Endothelial cell of umbilical vein (primary cell): ENCODE measurements at regions not wholly inside any gene's neighbourhood (a gene's known extent, or its start where the extent isn't known, plus 50 kb on each side); places are given as distances from the start of the nearest gene placed in this dataset.

ENCODE experiments used
- BruUV-seq: library from RNA; stranded (reverse); fragments of 400-500 nt; replicated peaks from 2 replicates; lab custom pipeline; 2021; lab: Mats Ljungman, UMichigan
- CTCF ChIA-PET: fragments of 300-600, 350-600 bp; sonication (Branson Sonifier 250); formaldehyde crosslinking; loops from one replicate; lab custom pipeline; 2021; ENCODE audit warnings: antibody characterized with exemption, inconsistent platforms; lab: Charles Lee
- POLR2A ChIA-PET: fragments of 300-600, 350-600 bp; sonication (Branson Sonifier 250); formaldehyde crosslinking; loops from one replicate; lab custom pipeline; 2021; ENCODE audit warnings: antibody characterized with exemption, inconsistent platforms; lab: Charles Lee
- DNase-seq: peaks from one replicate; pipeline ENCODE4 v3.0.0-alpha.2; 2011; ENCODE audit warnings: low read depth, low spot score
- FAIRE-seq: peaks from 2 replicates; lab custom pipeline; 2011; peaks lifted over from hg19 to GRCh38; lab: Jason Lieb, UNC
- H2AFZ ChIP-seq: 2 replicates; pipeline ENCODE4 v1.6.0; 2012; ENCODE audit warnings: low read depth, low read length, control low read depth, inconsistent platforms
- H3K27ac ChIP-seq: 2 replicates; pipeline ENCODE4 v1.5.1; 2011; ENCODE audit warnings: low read depth, mild to moderate bottlenecking, control low read depth, low read length, moderate library complexity; ENCODE audit not compliant: insufficient read depth
- H3K27me3 ChIP-seq, 2 experiments: 2 replicates each; pipeline versions ENCODE4 v1.6.0 to v1.6.1; 2011; ENCODE audit warnings: low read length in 2 of 2, mixed read lengths in 1 of 2; ENCODE audit not compliant: control insufficient read depth in 2 of 2, insufficient read depth in 2 of 2
- H3K36me3 ChIP-seq, 2 experiments: 2 replicates in 1 of 2; 3 replicates in 1 of 2; pipeline ENCODE4 v1.5.1; 2011; ENCODE audit warnings: low read length in 2 of 2, mild to moderate bottlenecking in 1 of 2, moderate library complexity in 1 of 2; ENCODE audit not compliant: control insufficient read depth in 2 of 2, insufficient read depth in 2 of 2; ENCODE audit errors: extremely low read depth in 1 of 2
- H3K4me1 ChIP-seq: 3 replicates; pipeline ENCODE4 v1.5.1; 2011; ENCODE audit warnings: mild to moderate bottlenecking, low read length; ENCODE audit not compliant: control insufficient read depth, insufficient read depth; ENCODE audit errors: extremely low read depth
- H3K4me2 ChIP-seq: 2 replicates; pipeline ENCODE4 v1.6.1; 2011; ENCODE audit warnings: low read length, control low read depth, mixed read lengths; ENCODE audit not compliant: insufficient read depth
- H3K4me3 ChIP-seq, 3 experiments: fragments of 200-600 bp in 1 of 3; sonication (generic), shearing (Covaris generic) in 1 of 3; replicated peaks in 1 of 3; 2 replicates each; pipeline ENCODE4 v1.5.1; 2011 to 2016; ENCODE audit warnings: control low read depth in 3 of 3, low read length in 3 of 3, mild to moderate bottlenecking in 2 of 3, inconsistent platforms in 1 of 3, low read depth in 1 of 3, moderate library complexity in 1 of 3; ENCODE audit not compliant: insufficient read depth in 1 of 3
- H3K79me2 ChIP-seq: 2 replicates; pipeline ENCODE4 v1.6.0; 2012; ENCODE audit warnings: low read length, inconsistent platforms; ENCODE audit not compliant: control insufficient read depth, insufficient read depth
- H3K9ac ChIP-seq: replicated peaks from 2 replicates; pipeline ENCODE3; 2011; ENCODE audit warnings: low read length, control low read depth; ENCODE audit not compliant: insufficient read depth; ENCODE audit errors: extremely low read depth
- H3K9me1 ChIP-seq: replicated peaks from 3 replicates; pipeline ENCODE4 v1.6.0; 2011; ENCODE audit warnings: mild to moderate bottlenecking, low read length; ENCODE audit not compliant: control insufficient read depth, insufficient read depth; ENCODE audit errors: extremely low read depth
- H3K9me3 ChIP-seq: replicated peaks from 2 replicates; pipeline ENCODE4 v1.5.1; 2012; ENCODE audit warnings: low read length, inconsistent platforms; ENCODE audit not compliant: control insufficient read depth, insufficient read depth
- H4K20me1 ChIP-seq: replicated peaks from 2 replicates; pipeline ENCODE3; 2011; ENCODE audit warnings: mild to moderate bottlenecking, low read length; ENCODE audit not compliant: control insufficient read depth, insufficient read depth; ENCODE audit errors: extremely low read depth
- CTCF ChIP-seq, 2 donors: IDR thresholded peaks; 1 replicate in 1 of 2; 2 replicates in 1 of 2; pipeline ENCODE4 v1.5.1; 2011; ENCODE audit warnings: low read length in 2 of 2, mild to moderate bottlenecking in 2 of 2, moderate library complexity in 2 of 2, control low read depth in 1 of 2, inconsistent platforms in 1 of 2, low read depth in 1 of 2; ENCODE audit not compliant: insufficient read depth in 1 of 2; ENCODE audit errors: extremely low read depth in 1 of 2
- EZH2 ChIP-seq: IDR thresholded peaks from 2 replicates; pipeline ENCODE4 v1.6.1; 2012; ENCODE audit warnings: borderline replicate concordance, low read depth, mild to moderate bottlenecking, moderate library complexity, low read length, inconsistent platforms; ENCODE audit not compliant: severe bottlenecking
- FOS ChIP-seq: IDR thresholded peaks from 2 replicates; pipeline ENCODE4 v1.6.1; 2011; ENCODE audit warnings: mild to moderate bottlenecking, low read length, moderate library complexity, borderline replicate concordance; ENCODE audit not compliant: insufficient read depth
- GATA2 ChIP-seq: IDR thresholded peaks from 2 replicates; pipeline ENCODE4 v1.7.0; 2011; ENCODE audit warnings: low read depth, mild to moderate bottlenecking, moderate library complexity, mixed read lengths, low read length; ENCODE audit not compliant: insufficient read length, insufficient read depth
- JUN ChIP-seq: IDR thresholded peaks from 2 replicates; pipeline ENCODE4 v1.6.1; 2011; ENCODE audit warnings: borderline replicate concordance, low read depth; ENCODE audit not compliant: insufficient read length, insufficient read depth
- MAX ChIP-seq: IDR thresholded peaks from 2 replicates; pipeline ENCODE4 v1.6.1; 2011; ENCODE audit not compliant: insufficient read depth, insufficient read length
- MYC ChIP-seq: IDR thresholded peaks from one replicate; pipeline ENCODE4 v1.6.1; 2011; ENCODE audit warnings: mild to moderate bottlenecking, low read depth, low read length
- POLR2A ChIP-seq: IDR thresholded peaks from 2 replicates; pipeline ENCODE4 v1.6.1; 2012; ENCODE audit warnings: low read depth, mild to moderate bottlenecking, control low read depth, low read length
- POLR2AphosphoS5 ChIP-seq: IDR thresholded peaks from 2 replicates; pipeline ENCODE4 v1.6.1; 2012; ENCODE audit warnings: low read depth, mild to moderate bottlenecking, control low read depth, low read length, moderate library complexity; ENCODE audit not compliant: insufficient read depth
- dilution Hi-C: fragments of 300-500 bp; cut with MboI; formaldehyde crosslinking; loops from one replicate; pipeline ENCODE4 v1.15.0; 2019; ENCODE audit warnings: low sequenced_read_pairs; ENCODE audit not compliant: extremely low pct_ligation_motif_present
- intact Hi-C: fragments of 100-400 bp; cut with micrococcal nuclease; formaldehyde crosslinking; loops from one replicate; pipeline ENCODE4 v1.10.0; 2022

DNA sequence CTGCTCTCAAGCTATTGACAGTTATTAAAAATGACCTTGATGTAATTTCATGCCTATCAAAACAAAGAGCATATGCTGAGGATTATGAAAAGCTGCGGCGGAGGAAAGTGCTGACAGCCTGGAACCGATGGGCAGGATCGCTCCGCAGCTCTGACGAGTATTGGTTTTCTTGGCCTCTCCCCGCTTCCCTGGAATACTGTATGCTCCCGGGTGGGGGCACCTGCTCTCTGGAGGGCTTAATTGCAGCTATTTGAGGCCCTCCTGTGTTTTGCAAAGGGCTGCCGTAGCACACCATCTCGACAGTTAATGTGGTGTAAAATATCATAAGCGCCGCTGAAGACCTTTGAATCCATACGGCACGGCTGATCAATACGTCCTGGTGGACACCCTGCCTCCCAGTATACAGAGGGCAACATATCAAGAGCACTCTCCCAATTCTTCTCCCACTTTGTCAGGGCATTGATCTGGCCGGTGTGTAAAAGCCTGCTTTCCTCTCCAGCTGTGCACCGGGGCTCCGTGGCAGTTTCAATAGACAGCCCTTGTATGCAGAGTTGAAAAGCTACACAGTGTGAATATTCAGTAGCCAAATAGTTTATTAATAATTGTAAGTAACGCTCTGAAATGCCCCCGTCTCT lies 662.4 kb downstream of the GALR1 start:
- POLR2A ChIA-PET = no interaction called here

More for the DNA sequence above, 662.4 kb downstream of the GALR1 start:
- intact Hi-C loops (no loop called here), dilution Hi-C loops (no loop called here)
- no peaks in the 10 kb centered on the region for H3K79me2 ChIP-seq
- peaks cover 9% of the 10 kb centered on the region for H3K9me3 ChIP-seq
- no peak overlapping the region for H3K27ac ChIP-seq
- H3K9me1 ChIP-seq = no peaks in the 10 kb centered on the region
- no TSS peak for BruUV-seq
- no peaks in the 10 kb centered on the region for H3K4me1 ChIP-seq
- no peak for TF ChIP-seq EZH2
- TF ChIP-seq MYC = no peak
- no peak for TF ChIP-seq POLR2AphosphoS5
- TF ChIP-seq MAX = no peak
- TF ChIP-seq CTCF (IDR thresholded peaks at IDR 0.05; ENCODE audit: extremely low read depth in 1 of 2, insufficient read depth in 1 of 2, low read depth in 1 of 2, low read length in 2 of 2) = no peak
- no peak for TF ChIP-seq FOS
- no peak for TF ChIP-seq POLR2A
- TF ChIP-seq JUN = no peak
- no peak for TF ChIP-seq GATA2
- CTCF ChIA-PET = no interaction called here
- DNase-seq (no peak), FAIRE-seq (no peak)
- no peak overlapping the region for H3K9ac ChIP-seq
- no peak overlapping the region for H2AFZ ChIP-seq
- no peak overlapping the region for H3K4me2 ChIP-seq
- H3K4me3 ChIP-seq = no peak overlapping the region
- no peaks in the 10 kb centered on the region for H3K27me3 ChIP-seq
- no peaks in the 10 kb centered on the region for H4K20me1 ChIP-seq
- H3K36me3 ChIP-seq = no peaks in the 10 kb centered on the region
